ENCODE measurements at regions not wholly inside any gene's neighbourhood (a gene's known extent, or its start where the extent isn't known, plus 50 kb on each side); places are given as distances from the start of the nearest gene placed in this dataset.
"Not testable (repeated sequence)": the region's sequence is repeated elsewhere in the genome, so short reads cannot be mapped to it uniquely, and the experiment has no call there.

- no peak overlapping the region for H3K9ac ChIP-seq (ENCODE audit: low read depth in 2 of 2, low read length in 2 of 2)
- H3K27me3 ChIP-seq, result no peaks in the 10 kb centered on the region
- no peak overlapping the region for H3K27ac ChIP-seq
- no peaks in the 10 kb centered on the region for H3K9me3 ChIP-seq
- TF ChIP-seq, protein P1, sequence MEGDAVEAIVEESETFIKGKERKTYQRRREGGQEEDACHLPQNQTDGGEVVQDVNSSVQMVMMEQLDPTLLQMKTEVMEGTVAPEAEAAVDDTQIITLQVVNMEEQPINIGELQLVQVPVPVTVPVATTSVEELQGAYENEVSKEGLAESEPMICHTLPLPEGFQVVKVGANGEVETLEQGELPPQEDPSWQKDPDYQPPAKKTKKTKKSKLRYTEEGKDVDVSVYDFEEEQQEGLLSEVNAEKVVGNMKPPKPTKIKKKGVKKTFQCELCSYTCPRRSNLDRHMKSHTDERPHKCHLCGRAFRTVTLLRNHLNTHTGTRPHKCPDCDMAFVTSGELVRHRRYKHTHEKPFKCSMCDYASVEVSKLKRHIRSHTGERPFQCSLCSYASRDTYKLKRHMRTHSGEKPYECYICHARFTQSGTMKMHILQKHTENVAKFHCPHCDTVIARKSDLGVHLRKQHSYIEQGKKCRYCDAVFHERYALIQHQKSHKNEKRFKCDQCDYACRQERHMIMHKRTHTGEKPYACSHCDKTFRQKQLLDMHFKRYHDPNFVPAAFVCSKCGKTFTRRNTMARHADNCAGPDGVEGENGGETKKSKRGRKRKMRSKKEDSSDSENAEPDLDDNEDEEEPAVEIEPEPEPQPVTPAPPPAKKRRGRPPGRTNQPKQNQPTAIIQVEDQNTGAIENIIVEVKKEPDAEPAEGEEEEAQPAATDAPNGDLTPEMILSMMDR (IDR thresholded peaks at IDR 0.05), result no peak
- intact Hi-C loops (cut with DNase I), result no loop called here
- H3K4me3 ChIP-seq, result no peak overlapping the region
- DNase-seq, result no peak
- no peaks in the 10 kb centered on the region for H3K4me1 ChIP-seq
- H3K36me3 ChIP-seq, result no peaks in the 10 kb centered on the region
Observed at GRCh38 chr4:66929748-66930147, 615.6 kb downstream of the CENPC start.

DNA sequence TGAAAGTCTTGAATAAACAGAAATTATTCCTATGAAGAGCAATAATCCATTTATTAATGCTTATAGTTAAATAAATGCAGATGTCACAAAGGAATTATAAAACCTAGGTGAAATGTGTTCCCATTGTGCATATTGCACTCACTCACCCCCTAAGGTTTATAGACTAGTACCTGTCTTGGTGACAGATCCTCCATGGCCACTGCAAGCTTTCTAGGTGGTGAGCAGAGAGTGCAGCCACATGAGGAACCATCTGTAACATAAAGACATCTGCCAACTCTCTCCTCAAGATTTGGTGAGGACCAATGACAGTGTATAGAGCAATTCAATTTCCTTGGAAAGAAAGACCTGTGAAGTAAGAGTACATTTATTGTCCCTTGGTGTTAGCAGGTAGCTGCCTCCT is 616.4 kb downstream of the CENPC start:
- H3K27me3 ChIP-seq; H3K9ac ChIP-seq (ENCODE audit: low read depth in 2 of 2, low read length in 2 of 2); DNase-seq; H3K9me3 ChIP-seq; H3K27ac ChIP-seq; H3K4me3 ChIP-seq; H3K4me1 ChIP-seq; H3K36me3 ChIP-seq; intact Hi-C loops (cut with DNase I): not testable (repeated sequence)

GRCh38 chr4:66927937-66928336 is 617.4 kb downstream of the CENPC start:
- Histone ChIP-seq H3K9ac (ENCODE audit: low read depth in 2 of 2, low read length in 2 of 2) (no peak overlapping the region), H3K36me3 (no peaks in the 10 kb centered on the region), H3K4me1 (no peaks in the 10 kb centered on the region), H3K9me3 (no peaks in the 10 kb centered on the region), H3K4me3 (no peak overlapping the region), H3K27ac (no peak overlapping the region), H3K27me3 (no peaks in the 10 kb centered on the region)
- TF ChIP-seq, protein P1 (IDR thresholded peaks at IDR 0.05), result no peak
- no peak for DNase-seq
- intact Hi-C loops (cut with DNase I), result no loop called here

DNA sequence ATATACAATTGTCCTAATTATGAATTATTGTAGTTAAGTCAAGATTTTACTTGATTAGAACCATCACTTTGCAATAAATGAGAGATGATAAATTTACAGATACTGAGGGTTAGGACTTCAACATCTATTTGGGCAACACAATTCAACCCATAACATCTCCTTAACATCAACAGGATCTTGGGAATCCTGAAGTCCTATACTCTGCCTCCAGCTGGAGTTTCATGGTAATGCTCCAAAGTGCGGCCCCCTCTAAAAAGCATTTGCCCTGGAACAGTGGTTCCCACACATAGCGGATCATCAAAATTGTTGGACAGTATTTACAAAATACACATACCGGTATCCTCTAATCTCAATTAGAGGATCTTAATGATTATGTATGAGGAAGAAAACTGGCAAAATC is 618.6 kb downstream of the CENPC start:
- no peak overlapping the region for H3K27ac ChIP-seq
- intact Hi-C loops (cut with DNase I), result no loop called here
- no peak for DNase-seq

DNA sequence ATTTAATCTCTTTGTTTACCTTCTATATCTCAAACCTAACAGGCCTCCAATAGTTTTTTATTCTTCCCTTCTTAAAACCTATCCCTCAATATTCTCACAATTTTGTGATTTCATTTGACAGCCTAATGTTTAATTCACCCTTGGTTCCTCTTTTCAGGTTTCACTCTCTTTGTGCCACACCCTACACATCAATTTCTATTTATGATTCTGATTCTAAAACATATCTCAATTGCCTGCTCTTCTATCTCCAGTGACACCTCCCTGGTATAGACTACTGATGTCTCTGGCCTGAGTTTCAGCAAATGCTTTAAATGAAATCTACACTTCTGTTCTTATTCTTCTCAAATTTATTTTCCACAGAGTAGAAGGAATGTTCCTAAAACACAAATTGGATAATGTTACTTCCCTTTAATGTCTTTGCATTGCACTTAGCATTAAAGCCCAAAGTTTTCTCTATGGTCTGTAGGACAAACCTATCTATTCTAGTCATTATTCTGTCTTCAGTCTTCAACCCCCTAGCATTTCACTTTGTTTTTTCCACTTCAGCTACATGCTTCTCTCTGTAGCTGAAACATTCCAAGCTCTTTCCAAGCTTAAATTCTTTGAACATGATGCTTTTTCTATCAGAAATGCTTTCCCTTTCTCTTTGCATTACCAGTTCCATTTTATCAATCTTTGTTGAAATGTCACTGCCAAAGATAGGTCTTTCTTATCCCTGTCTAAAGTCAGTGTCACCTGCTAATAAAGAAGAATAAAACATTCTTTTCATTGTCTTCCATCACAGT is 622.0 kb downstream of the CENPC start:
- Histone ChIP-seq H3K36me3 (no peaks in the 10 kb centered on the region), H3K4me1 (no peaks in the 10 kb centered on the region), H3K9me3 (no peaks in the 10 kb centered on the region), H3K9ac (ENCODE audit: low read depth in 2 of 2, low read length in 2 of 2) (no peak overlapping the region), H3K4me3 (no peak overlapping the region), H3K27me3 (no peaks in the 10 kb centered on the region), H3K27ac (no peak overlapping the region)
- intact Hi-C loops (cut with DNase I), result no loop called here
- no peak for DNase-seq
- TF ChIP-seq, protein P1 (IDR thresholded peaks at IDR 0.05), result no peak

More for the DNA sequence above, 618.6 kb downstream of the CENPC start:
- Histone ChIP-seq H3K4me3 (no peak overlapping the region), H3K9me3 (no peaks in the 10 kb centered on the region), H3K27me3 (no peaks in the 10 kb centered on the region), H3K4me1 (no peaks in the 10 kb centered on the region), H3K36me3 (no peaks in the 10 kb centered on the region), H3K9ac (ENCODE audit: low read depth in 2 of 2, low read length in 2 of 2) (no peak overlapping the region)
- TF ChIP-seq, protein P1 (IDR thresholded peaks at IDR 0.05), result no peak

- intact Hi-C loops (cut with DNase I), result no loop called here
- no peaks in the 10 kb centered on the region for H3K4me1 ChIP-seq
- no peak overlapping the region for H3K4me3 ChIP-seq
- TF ChIP-seq, protein P1 (IDR thresholded peaks at IDR 0.05), result no peak
- no peaks in the 10 kb centered on the region for H3K36me3 ChIP-seq
- no peaks in the 10 kb centered on the region for H3K27me3 ChIP-seq
- H3K9ac ChIP-seq (ENCODE audit: low read depth in 2 of 2, low read length in 2 of 2), result no peak overlapping the region
- no peaks in the 10 kb centered on the region for H3K9me3 ChIP-seq
- no peak overlapping the region for H3K27ac ChIP-seq
- DNase-seq, result no peak
Observed at GRCh38 chr4:66921433-66921832, 623.9 kb downstream of the CENPC start.

Measured in colonic mucosa (tissue), 4 donors.